ENCODE measurements at regions not wholly inside any gene's neighbourhood (a gene's known extent, or its start where the extent isn't known, plus 50 kb on each side); places are given as distances from the start of the nearest gene placed in this dataset.

- Histone ChIP-seq H3K27me3 (ENCODE audit: insufficient read depth, low read depth) (no peaks in the 10 kb centered on the region), H3K79me2 (ENCODE audit: insufficient read depth, low read depth) (no peaks in the 10 kb centered on the region), H3K9ac (no peak overlapping the region), H3K4me1 (ENCODE audit: low read depth, poor library complexity, severe bottlenecking) (no peaks in the 10 kb centered on the region), H3K4me2 (no peak overlapping the region), H2AFZ (ENCODE audit: low read depth) (no peak overlapping the region), H3K27ac (no peak overlapping the region), H4K20me1 (ENCODE audit: insufficient read depth) (no peaks in the 10 kb centered on the region), H3K4me3 (IDR thresholded peaks at IDR 0.05; ENCODE audit: insufficient read depth, low read depth, low read length) (no peak overlapping the region), H3K36me3 (ENCODE audit: insufficient read depth) (no peaks in the 10 kb centered on the region)
- TF ChIP-seq CTCF (conservative IDR thresholded peaks at IDR 0.05; ENCODE audit: low read depth, low read length): no peak
Observed at GRCh38 chr2:19762959-19763605, 138.7 kb downstream of the TTC32 start.

GRCh38 chr2:19762142-19762541, 139.6 kb downstream of the TTC32 start:
- Histone ChIP-seq H3K4me2 (no peak overlapping the region), H2AFZ (ENCODE audit: low read depth) (no peak overlapping the region), H4K20me1 (ENCODE audit: insufficient read depth) (no peaks in the 10 kb centered on the region), H3K27me3 (ENCODE audit: insufficient read depth, low read depth) (no peaks in the 10 kb centered on the region), H3K9ac (no peak overlapping the region), H3K79me2 (ENCODE audit: insufficient read depth, low read depth) (no peaks in the 10 kb centered on the region), H3K27ac (no peak overlapping the region), H3K4me3 (IDR thresholded peaks at IDR 0.05; ENCODE audit: insufficient read depth, low read depth, low read length) (no peak overlapping the region), H3K36me3 (ENCODE audit: insufficient read depth) (no peaks in the 10 kb centered on the region), H3K4me1 (ENCODE audit: low read depth, poor library complexity, severe bottlenecking) (no peaks in the 10 kb centered on the region)
- no peak for TF ChIP-seq CTCF (conservative IDR thresholded peaks at IDR 0.05; ENCODE audit: low read depth, low read length)

- Histone ChIP-seq H3K36me3 (ENCODE audit: insufficient read depth) (no peaks in the 10 kb centered on the region), H3K79me2 (ENCODE audit: insufficient read depth, low read depth) (no peaks in the 10 kb centered on the region), H3K27ac (no peak overlapping the region), H3K4me2 (no peak overlapping the region), H4K20me1 (ENCODE audit: insufficient read depth) (no peaks in the 10 kb centered on the region), H2AFZ (ENCODE audit: low read depth) (no peak overlapping the region), H3K4me1 (ENCODE audit: low read depth, poor library complexity, severe bottlenecking) (no peaks in the 10 kb centered on the region), H3K4me3 (IDR thresholded peaks at IDR 0.05; ENCODE audit: insufficient read depth, low read depth, low read length) (no peak overlapping the region), H3K27me3 (ENCODE audit: insufficient read depth, low read depth) (no peaks in the 10 kb centered on the region), H3K9ac (no peak overlapping the region)
- no peak for TF ChIP-seq CTCF (conservative IDR thresholded peaks at IDR 0.05; ENCODE audit: low read depth, low read length)
Observed at GRCh38 chr2:19759880-19760279, 141.9 kb downstream of the TTC32 start.

- Histone ChIP-seq H3K27ac (no peak overlapping the region), H3K4me1 (ENCODE audit: low read depth, poor library complexity, severe bottlenecking) (no peaks in the 10 kb centered on the region)
- no peak for TF ChIP-seq CTCF (conservative IDR thresholded peaks at IDR 0.05; ENCODE audit: low read depth, low read length)
Observed at GRCh38 chr2:19758658-19759057, 143.1 kb downstream of the TTC32 start.

More at GRCh38 chr2:19758658-19759057, 143.1 kb downstream of the TTC32 start:
- no peak overlapping the region for H3K4me3 ChIP-seq (IDR thresholded peaks at IDR 0.05; ENCODE audit: insufficient read depth, low read depth, low read length)
- H4K20me1 ChIP-seq (ENCODE audit: insufficient read depth): no peaks in the 10 kb centered on the region
- no peaks in the 10 kb centered on the region for H3K79me2 ChIP-seq (ENCODE audit: insufficient read depth, low read depth)
- no peak overlapping the region for H3K4me2 ChIP-seq
- no peaks in the 10 kb centered on the region for H3K27me3 ChIP-seq (ENCODE audit: insufficient read depth, low read depth)
- H2AFZ ChIP-seq (ENCODE audit: low read depth): no peak overlapping the region
- no peaks in the 10 kb centered on the region for H3K36me3 ChIP-seq (ENCODE audit: insufficient read depth)
- no peak overlapping the region for H3K9ac ChIP-seq

All from KMS-11 (cell line).